GM18499 (cell line): ENCODE measurements at regions not wholly inside any gene's neighbourhood (a gene's known extent, or its start where the extent isn't known, plus 50 kb on each side); places are given as distances from the start of the nearest gene placed in this dataset.
"Not testable (repeated sequence)": the region's sequence is repeated elsewhere in the genome, so short reads cannot be mapped to it uniquely, and the experiment has no call there.

Experiments
- ATAC-seq: cut with Tn5 transposase; IDR thresholded peaks from one replicate; pipeline ENCODE4 v1.9.1; 2021; ENCODE audit warnings: moderate number of reproducible peaks; ENCODE audit not compliant: insufficient read depth, unreplicated experiment

DNA sequence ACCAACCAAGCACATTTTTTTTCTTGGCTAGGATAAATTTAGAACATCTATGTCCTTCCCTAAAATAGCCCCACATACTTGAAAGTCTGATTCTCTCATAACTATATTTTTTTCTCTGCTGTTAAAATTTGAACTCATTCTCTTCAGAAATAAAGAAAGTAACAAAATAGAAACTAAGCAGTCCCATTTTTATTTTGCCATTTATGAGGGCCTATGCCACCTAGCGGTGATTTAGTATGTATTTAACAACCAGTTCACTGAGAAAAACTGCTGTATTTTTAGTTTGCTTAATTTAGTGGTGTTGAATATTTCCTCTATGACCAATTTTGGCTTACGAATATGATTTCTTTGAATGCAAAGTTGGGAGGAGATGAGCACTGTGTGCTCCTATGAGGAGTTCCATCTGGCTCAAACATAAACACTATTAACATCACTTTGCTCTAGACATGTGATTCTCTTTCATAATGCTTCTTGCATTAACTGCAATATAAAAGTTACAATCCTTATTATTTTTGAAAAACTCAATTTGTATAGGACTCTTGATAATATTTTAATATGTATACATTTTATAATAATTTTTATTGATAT lies 116.6 kb downstream of the SYT15B start:
- not testable (repeated sequence) for ATAC-seq

- not testable (repeated sequence) for ATAC-seq
Observed at GRCh38 chr10:47626975-47627374, 103.5 kb upstream of the AGAP9 start.

GRCh38 chr10:47622719-47623118 lies 99.3 kb upstream of the AGAP9 start:
- ATAC-seq = not testable (repeated sequence)

DNA sequence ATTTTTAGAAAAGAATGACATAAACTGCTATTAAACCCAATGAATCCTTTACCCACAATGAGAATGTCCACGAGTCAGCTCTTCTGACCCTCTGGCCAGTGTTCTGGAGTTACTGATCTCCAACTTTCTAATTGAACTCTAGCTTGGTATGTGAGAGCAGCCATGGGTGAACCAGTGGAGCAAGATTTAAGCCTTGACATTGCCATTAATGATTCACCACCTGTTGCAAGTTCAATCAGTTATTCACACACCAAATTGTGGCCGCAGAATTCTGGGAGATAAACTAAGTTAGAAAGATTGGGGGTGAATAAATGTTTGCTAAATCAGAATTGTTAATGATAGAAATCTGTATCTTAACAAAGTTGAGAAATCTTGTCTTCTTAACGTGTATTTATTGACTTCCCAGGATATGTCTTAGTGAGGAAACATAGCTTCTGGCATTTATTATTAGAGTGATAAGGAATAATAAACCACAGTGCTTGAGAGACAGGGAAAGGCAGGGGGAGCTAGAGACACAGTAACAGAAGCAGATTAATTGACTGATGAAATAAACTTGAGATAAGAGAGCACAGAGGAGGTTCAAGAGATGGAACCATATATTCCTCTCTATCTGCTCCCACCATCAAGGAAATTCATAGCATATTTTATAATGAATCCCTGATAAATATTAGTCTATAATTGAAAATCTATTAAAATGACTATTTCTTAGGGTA lies 96.0 kb upstream of the AGAP9 start:
- not testable (repeated sequence) for ATAC-seq

- ATAC-seq = not testable (repeated sequence)
Observed at GRCh38 chr10:47609311-47609710, 85.9 kb upstream of the AGAP9 start.

- ATAC-seq = not testable (repeated sequence)
Observed at GRCh38 chr10:47605791-47606773, 82.6 kb upstream of the AGAP9 start.

DNA sequence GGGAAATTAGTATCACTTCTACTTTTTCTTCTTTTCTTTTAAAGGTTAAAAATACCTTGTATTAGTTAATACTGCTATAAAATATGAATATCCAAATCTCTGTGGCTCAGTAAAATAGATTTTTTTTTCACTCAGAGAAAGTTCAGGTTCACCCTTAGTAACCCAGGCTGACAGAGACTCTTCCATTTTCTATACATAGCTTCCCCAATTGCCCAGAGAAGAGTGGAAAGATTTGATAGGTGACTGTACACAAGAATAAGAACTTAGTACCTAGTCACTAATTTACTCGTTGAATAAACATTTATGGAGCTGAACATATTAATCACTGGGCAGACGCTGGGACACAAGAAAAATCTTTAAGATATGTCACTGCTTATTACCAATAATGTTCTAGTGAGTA lies 77.2 kb upstream of the AGAP9 start:
- not testable (repeated sequence) for ATAC-seq

DNA sequence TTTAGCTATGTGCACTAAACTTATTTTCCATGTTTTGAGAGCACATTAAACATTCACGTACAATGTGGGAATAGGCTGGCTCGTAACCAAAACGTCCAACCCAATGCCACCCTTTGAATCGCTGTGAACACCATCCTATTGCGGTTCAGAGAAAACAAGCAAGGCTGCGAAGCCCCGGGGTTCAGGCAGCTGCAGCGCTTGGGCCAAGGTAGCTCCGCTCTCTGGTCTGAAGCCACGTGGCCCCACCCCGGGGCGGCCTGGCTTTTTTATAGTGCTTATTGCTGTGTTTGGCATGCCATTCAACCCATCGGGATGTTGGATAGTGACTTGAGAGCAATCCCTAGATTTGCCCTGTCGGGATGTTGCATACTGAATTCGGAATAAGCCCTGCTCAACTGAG lies 76.7 kb upstream of the AGAP9 start:
- not testable (repeated sequence) for ATAC-seq

- not testable (repeated sequence) for ATAC-seq
Observed at GRCh38 chr10:47599657-47600056, 76.2 kb upstream of the AGAP9 start.

GRCh38 chr10:47593805-47594204 lies 70.4 kb upstream of the AGAP9 start:
- ATAC-seq = not testable (repeated sequence)

- not testable (repeated sequence) for ATAC-seq
Observed at GRCh38 chr10:47593129-47593528, 69.7 kb upstream of the AGAP9 start.

- ATAC-seq = not testable (repeated sequence)
Observed at GRCh38 chr10:47590956-47591355, 67.5 kb upstream of the AGAP9 start.

DNA sequence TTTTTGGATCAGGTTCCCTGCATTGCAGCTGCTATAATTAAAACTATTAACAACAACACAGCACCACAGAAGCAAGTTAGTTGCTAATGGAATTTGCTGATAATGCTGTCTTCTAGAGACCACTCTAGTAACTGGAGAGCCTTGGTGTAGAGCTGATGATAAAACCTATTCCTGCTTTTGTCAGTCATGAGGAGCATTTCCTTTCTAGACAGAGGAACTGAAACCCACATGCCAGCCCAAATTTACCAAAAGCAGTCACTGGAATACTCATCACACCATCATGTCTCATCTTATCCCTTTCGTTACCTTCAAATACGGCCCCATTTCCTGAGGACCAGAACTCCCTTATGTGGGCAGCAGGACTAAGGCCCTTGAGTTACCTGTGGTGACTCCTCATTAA lies 67.1 kb upstream of the AGAP9 start:
- not testable (repeated sequence) for ATAC-seq

DNA sequence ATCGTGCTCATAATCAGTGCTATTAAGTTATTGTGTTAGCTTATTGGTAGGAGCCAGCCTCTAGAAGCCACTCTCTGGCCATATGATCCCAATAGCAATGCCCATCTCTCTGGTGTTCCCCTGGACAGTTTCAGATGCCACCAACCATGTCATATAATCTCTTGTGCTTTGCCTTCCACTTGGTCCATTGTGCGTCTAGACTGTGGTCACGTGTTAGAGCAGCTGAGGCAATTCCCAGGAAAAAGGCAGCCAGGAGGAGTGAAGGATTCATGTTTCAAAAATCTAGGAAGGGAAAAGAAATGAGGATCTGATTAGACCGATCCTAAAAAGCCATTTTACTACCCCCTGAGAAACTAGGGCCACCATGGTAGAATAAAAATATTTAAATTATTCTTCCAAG lies 58.6 kb upstream of the AGAP9 start:
- ATAC-seq = not testable (repeated sequence)

GRCh38 chr10:47580063-47580462 lies 56.6 kb upstream of the AGAP9 start:
- not testable (repeated sequence) for ATAC-seq

DNA sequence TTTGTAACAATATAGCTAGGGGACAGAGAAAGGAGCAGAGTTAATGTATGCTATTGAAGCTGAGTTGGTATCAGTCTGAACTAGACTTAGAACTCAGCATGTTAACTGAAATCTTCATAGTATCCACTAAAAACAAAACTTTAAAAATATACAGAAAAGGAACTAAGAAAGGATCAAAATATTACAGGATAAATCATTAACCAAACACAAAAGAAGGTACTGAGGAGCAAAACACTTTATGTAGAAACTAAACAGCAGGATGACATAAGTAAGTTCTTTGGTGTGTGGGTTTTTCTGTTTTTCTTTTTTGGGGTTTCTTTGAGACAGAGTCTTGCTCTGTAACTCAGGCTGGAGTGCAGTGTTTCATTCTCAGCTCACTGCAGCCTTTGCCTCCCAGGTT lies 55.1 kb upstream of the AGAP9 start:
- ATAC-seq = peak; percentile 90
